ENCODE measurements at regions not wholly inside any gene's neighbourhood (a gene's known extent, or its start where the extent isn't known, plus 50 kb on each side); places are given as distances from the start of the nearest gene placed in this dataset.
A peak's percentile ranks its signal among the peaks of the same experiment; 100 is the strongest.
"Not testable (repeated sequence)": the region's sequence is repeated elsewhere in the genome, so short reads cannot be mapped to it uniquely, and the experiment has no call there.

GRCh38 chr2:111532682-111533556 is 351.1 kb downstream of the ANAPC1 start:
- not testable (repeated sequence) for H3K4me1 ChIP-seq (ENCODE audit: control insufficient read depth in 2 of 2, insufficient read depth in 2 of 2, low read length in 2 of 2); H3K36me3 ChIP-seq (ENCODE audit: control insufficient read depth in 2 of 2, insufficient read depth in 2 of 2, low read length in 1 of 2); H3K27me3 ChIP-seq (ENCODE audit: control insufficient read depth in 2 of 2, insufficient read depth in 1 of 2, low read length in 1 of 2); H3K4me3 ChIP-seq (ENCODE audit: low read length in 2 of 2); DNase-seq (ENCODE audit: low read depth in 6 of 9, low spot score in 9 of 9); H3K9me3 ChIP-seq (ENCODE audit: control insufficient read depth in 2 of 2, insufficient read depth in 1 of 2, low read length in 1 of 2)
- 85% methylated on average over 7 of the region's 14 CpGs for WGBS
- H3K27ac ChIP-seq (ENCODE audit: low read depth in 1 of 2, low read length in 1 of 2): peak overlapping the region in 1 of 2 donors; percentile 18

GRCh38 chr2:111533557-111534247 is 350.3 kb downstream of the ANAPC1 start:
- DNase-seq (ENCODE audit: low read depth in 6 of 9, low spot score in 9 of 9); H3K4me3 ChIP-seq (ENCODE audit: low read length in 2 of 2); H3K36me3 ChIP-seq (ENCODE audit: control insufficient read depth in 2 of 2, insufficient read depth in 2 of 2, low read length in 1 of 2); H3K27me3 ChIP-seq (ENCODE audit: control insufficient read depth in 2 of 2, insufficient read depth in 1 of 2, low read length in 1 of 2); H3K4me1 ChIP-seq (ENCODE audit: control insufficient read depth in 2 of 2, insufficient read depth in 2 of 2, low read length in 2 of 2); H3K27ac ChIP-seq (ENCODE audit: low read depth in 1 of 2, low read length in 1 of 2); H3K9me3 ChIP-seq (ENCODE audit: control insufficient read depth in 2 of 2, insufficient read depth in 1 of 2, low read length in 1 of 2): not testable (repeated sequence)
- WGBS: 93% methylated on average over 6 of the region's 8 CpGs

GRCh38 chr2:111534910-111535352 is 349.1 kb downstream of the ANAPC1 start:
- Histone ChIP-seq H3K27me3 (ENCODE audit: control insufficient read depth in 2 of 2, insufficient read depth in 1 of 2, low read length in 1 of 2) (no peaks in the 10 kb centered on the region), H3K27ac (ENCODE audit: low read depth in 1 of 2, low read length in 1 of 2) (no peak overlapping the region), H3K4me3 (ENCODE audit: low read length in 2 of 2) (no peak overlapping the region), H3K4me1 (ENCODE audit: control insufficient read depth in 2 of 2, insufficient read depth in 2 of 2, low read length in 2 of 2) (peaks cover 0 to 8% of the 10 kb centered on the region in 2 donors), H3K9me3 (ENCODE audit: control insufficient read depth in 2 of 2, insufficient read depth in 1 of 2, low read length in 1 of 2) (peaks cover 1 to 3% of the 10 kb centered on the region in 2 donors), H3K36me3 (ENCODE audit: control insufficient read depth in 2 of 2, insufficient read depth in 2 of 2, low read length in 1 of 2) (no peaks in the 10 kb centered on the region)
- 60% methylated on average over 4 of the region's 4 CpGs for WGBS
- no peak for DNase-seq (ENCODE audit: low read depth in 6 of 9, low spot score in 9 of 9)

GRCh38 chr2:111535404-111535803 is 348.6 kb downstream of the ANAPC1 start:
- H3K27me3 ChIP-seq (ENCODE audit: control insufficient read depth in 2 of 2, insufficient read depth in 1 of 2, low read length in 1 of 2): no peaks in the 10 kb centered on the region
- H3K27ac ChIP-seq (ENCODE audit: low read depth in 1 of 2, low read length in 1 of 2): no peak overlapping the region
- H3K4me1 ChIP-seq (ENCODE audit: control insufficient read depth in 2 of 2, insufficient read depth in 2 of 2, low read length in 2 of 2): peaks cover 0 to 8% of the 10 kb centered on the region in 2 donors
- no peak for DNase-seq (ENCODE audit: low read depth in 6 of 9, low spot score in 9 of 9)
- no peaks in the 10 kb centered on the region for H3K36me3 ChIP-seq (ENCODE audit: control insufficient read depth in 2 of 2, insufficient read depth in 2 of 2, low read length in 1 of 2)
- WGBS: 94% methylated on average over 1 of the region's 1 CpG
- peaks cover 1 to 3% of the 10 kb centered on the region in 2 donors for H3K9me3 ChIP-seq (ENCODE audit: control insufficient read depth in 2 of 2, insufficient read depth in 1 of 2, low read length in 1 of 2)
- no peak overlapping the region for H3K4me3 ChIP-seq (ENCODE audit: low read length in 2 of 2)

GRCh38 chr2:111537078-111537655 is 346.8 kb downstream of the ANAPC1 start:
- H3K4me3 ChIP-seq (ENCODE audit: low read length in 2 of 2): no peak overlapping the region
- H3K36me3 ChIP-seq (ENCODE audit: control insufficient read depth in 2 of 2, insufficient read depth in 2 of 2, low read length in 1 of 2): no peaks in the 10 kb centered on the region
- H3K4me1 ChIP-seq (ENCODE audit: control insufficient read depth in 2 of 2, insufficient read depth in 2 of 2, low read length in 2 of 2): peaks cover 0 to 8% of the 10 kb centered on the region in 2 donors
- H3K27me3 ChIP-seq (ENCODE audit: control insufficient read depth in 2 of 2, insufficient read depth in 1 of 2, low read length in 1 of 2): no peaks in the 10 kb centered on the region
- 96% methylated on average over 15 of the region's 15 CpGs for WGBS
- no peak overlapping the region for H3K27ac ChIP-seq (ENCODE audit: low read depth in 1 of 2, low read length in 1 of 2)
- DNase-seq (ENCODE audit: low read depth in 6 of 9, low spot score in 9 of 9): no peak
- H3K9me3 ChIP-seq (ENCODE audit: control insufficient read depth in 2 of 2, insufficient read depth in 1 of 2, low read length in 1 of 2): peaks cover 1 to 3% of the 10 kb centered on the region in 2 donors

- H3K4me3 ChIP-seq (ENCODE audit: low read length in 2 of 2); H3K27ac ChIP-seq (ENCODE audit: low read depth in 1 of 2, low read length in 1 of 2); H3K27me3 ChIP-seq (ENCODE audit: control insufficient read depth in 2 of 2, insufficient read depth in 1 of 2, low read length in 1 of 2); H3K36me3 ChIP-seq (ENCODE audit: control insufficient read depth in 2 of 2, insufficient read depth in 2 of 2, low read length in 1 of 2); DNase-seq (ENCODE audit: low read depth in 6 of 9, low spot score in 9 of 9); H3K9me3 ChIP-seq (ENCODE audit: control insufficient read depth in 2 of 2, insufficient read depth in 1 of 2, low read length in 1 of 2); H3K4me1 ChIP-seq (ENCODE audit: control insufficient read depth in 2 of 2, insufficient read depth in 2 of 2, low read length in 2 of 2): not testable (repeated sequence)
- 94% methylated on average over 7 of the region's 9 CpGs for WGBS
Measured at GRCh38 chr2:111539991-111540390, 344.0 kb downstream of the ANAPC1 start.

GRCh38 chr2:111542120-111542774 is 341.7 kb downstream of the ANAPC1 start:
- not testable (repeated sequence) for H3K27me3 ChIP-seq (ENCODE audit: control insufficient read depth in 2 of 2, insufficient read depth in 1 of 2, low read length in 1 of 2); H3K36me3 ChIP-seq (ENCODE audit: control insufficient read depth in 2 of 2, insufficient read depth in 2 of 2, low read length in 1 of 2); DNase-seq (ENCODE audit: low read depth in 6 of 9, low spot score in 9 of 9); H3K9me3 ChIP-seq (ENCODE audit: control insufficient read depth in 2 of 2, insufficient read depth in 1 of 2, low read length in 1 of 2); H3K4me1 ChIP-seq (ENCODE audit: control insufficient read depth in 2 of 2, insufficient read depth in 2 of 2, low read length in 2 of 2); H3K27ac ChIP-seq (ENCODE audit: low read depth in 1 of 2, low read length in 1 of 2); H3K4me3 ChIP-seq (ENCODE audit: low read length in 2 of 2)
- WGBS: 92% methylated on average over 1 of the region's 2 CpGs

GRCh38 chr2:111544006-111544405 is 340.0 kb downstream of the ANAPC1 start:
- H3K9me3 ChIP-seq (ENCODE audit: control insufficient read depth in 2 of 2, insufficient read depth in 1 of 2, low read length in 1 of 2); H3K4me1 ChIP-seq (ENCODE audit: control insufficient read depth in 2 of 2, insufficient read depth in 2 of 2, low read length in 2 of 2); H3K27me3 ChIP-seq (ENCODE audit: control insufficient read depth in 2 of 2, insufficient read depth in 1 of 2, low read length in 1 of 2); DNase-seq (ENCODE audit: low read depth in 6 of 9, low spot score in 9 of 9); H3K36me3 ChIP-seq (ENCODE audit: control insufficient read depth in 2 of 2, insufficient read depth in 2 of 2, low read length in 1 of 2); H3K4me3 ChIP-seq (ENCODE audit: low read length in 2 of 2); H3K27ac ChIP-seq (ENCODE audit: low read depth in 1 of 2, low read length in 1 of 2): not testable (repeated sequence)
- 47% methylated on average over 1 of the region's 2 CpGs for WGBS

Data from thymus (tissue), 11 donors.